ENCODE measurements at regions not wholly inside any gene's neighbourhood (a gene's known extent, or its start where the extent isn't known, plus 50 kb on each side); places are given as distances from the start of the nearest gene placed in this dataset.

- DNase-seq: no peak
- intact Hi-C loops (cut with DNase I): no loop called here
- no peak overlapping the region for H3K27ac ChIP-seq
Measured at GRCh38 chr5:123844873-123845272, 332.9 kb downstream of the CSNK1G3 start.

GRCh38 chr5:123835421-123835820, 323.4 kb downstream of the CSNK1G3 start:
- no peaks in the 10 kb centered on the region for H3K36me3 ChIP-seq
- no peak for DNase-seq
- H3K27ac ChIP-seq: no peak overlapping the region
- no peak for TF ChIP-seq POLR2A (IDR thresholded peaks at IDR 0.05)
- TF ChIP-seq CTCF (IDR thresholded peaks at IDR 0.05): no peak
- H3K27me3 ChIP-seq: no peaks in the 10 kb centered on the region
- no peaks in the 10 kb centered on the region for H3K9me3 ChIP-seq
- 67 to 75% methylated on average over 4 of the region's 4 CpGs for WGBS, 2 donors
- intact Hi-C loops (cut with DNase I): no loop called here
- no peak overlapping the region for H3K4me3 ChIP-seq (replicated peaks in 1 of 3)
- no peaks in the 10 kb centered on the region for H3K4me1 ChIP-seq

More at GRCh38 chr5:123844873-123845272, 332.9 kb downstream of the CSNK1G3 start:
- Histone ChIP-seq H3K4me1 (no peaks in the 10 kb centered on the region), H3K27me3 (no peaks in the 10 kb centered on the region), H3K4me3 (replicated peaks in 1 of 3) (no peak overlapping the region), H3K36me3 (no peaks in the 10 kb centered on the region), H3K9me3 (no peaks in the 10 kb centered on the region)
- WGBS, 2 donors: 59 to 72% methylated on average over 1 of the region's 1 CpG
- TF ChIP-seq POLR2A (IDR thresholded peaks at IDR 0.05): no peak
- no peak for TF ChIP-seq CTCF (IDR thresholded peaks at IDR 0.05)

GRCh38 chr5:123830575-123830974, 318.6 kb downstream of the CSNK1G3 start:
- intact Hi-C loops (cut with DNase I): no loop called here

GRCh38 chr5:123827811-123828210, 315.8 kb downstream of the CSNK1G3 start:
- intact Hi-C loops (cut with DNase I): no loop called here
- Histone ChIP-seq H3K36me3 (no peaks in the 10 kb centered on the region), H3K27me3 (no peaks in the 10 kb centered on the region), H3K4me3 (replicated peaks in 1 of 3) (no peak overlapping the region), H3K27ac (no peak overlapping the region), H3K9me3 (no peaks in the 10 kb centered on the region), H3K4me1 (no peaks in the 10 kb centered on the region)
- 96% methylated on average over 2 of the region's 2 CpGs for WGBS, 2 donors
- no peak for DNase-seq
- no peak for TF ChIP-seq CTCF (IDR thresholded peaks at IDR 0.05)
- no peak for TF ChIP-seq POLR2A (IDR thresholded peaks at IDR 0.05)

More at GRCh38 chr5:123830575-123830974, 318.6 kb downstream of the CSNK1G3 start:
- Histone ChIP-seq H3K4me3 (replicated peaks in 1 of 3) (no peak overlapping the region), H3K27ac (no peak overlapping the region), H3K4me1 (no peaks in the 10 kb centered on the region), H3K36me3 (no peaks in the 10 kb centered on the region), H3K27me3 (no peaks in the 10 kb centered on the region), H3K9me3 (no peaks in the 10 kb centered on the region)
- no peak for DNase-seq
- WGBS, 2 donors: 91 to 96% methylated on average over 2 of the region's 2 CpGs
- TF ChIP-seq POLR2A (IDR thresholded peaks at IDR 0.05) (no peak), CTCF (IDR thresholded peaks at IDR 0.05) (no peak)

GRCh38 chr5:123819833-123820232, 307.9 kb downstream of the CSNK1G3 start:
- H3K4me3 ChIP-seq (replicated peaks in 1 of 3): no peak overlapping the region
- no peak for DNase-seq
- TF ChIP-seq POLR2A (IDR thresholded peaks at IDR 0.05): no peak
- TF ChIP-seq CTCF (IDR thresholded peaks at IDR 0.05): no peak
- intact Hi-C loops (cut with DNase I): no loop called here
- H3K27me3 ChIP-seq: no peaks in the 10 kb centered on the region
- H3K27ac ChIP-seq: no peak overlapping the region
- peaks cover 9 to 13% of the 10 kb centered on the region in 2 donors for H3K4me1 ChIP-seq
- no peaks in the 10 kb centered on the region for H3K36me3 ChIP-seq
- no peaks in the 10 kb centered on the region for H3K9me3 ChIP-seq
- WGBS, 2 donors: 90 to 96% methylated on average over 4 of the region's 4 CpGs

Data from thyroid gland (tissue), 4 donors.